IPS DF 6.9 (cell line): ENCODE measurements at regions not wholly inside any gene's neighbourhood (a gene's known extent, or its start where the extent isn't known, plus 50 kb on each side); places are given as distances from the start of the nearest gene placed in this dataset.
"Not testable (repeated sequence)": the region's sequence is repeated elsewhere in the genome, so short reads cannot be mapped to it uniquely, and the experiment has no call there.

Source experiments
- DNase-seq: peaks from one replicate; pipeline ENCODE4 v3.0.0-alpha.2; 2013; ENCODE audit warnings: low read depth, low spot score
- H3K27ac ChIP-seq: one replicate; pipeline ENCODE4 v1.5.1; 2013; ENCODE audit warnings: low read length, control low read depth
- H3K27me3 ChIP-seq: 2 replicates; pipeline ENCODE4 v1.6.1; 2013; ENCODE audit warnings: mild to moderate bottlenecking, low read length; ENCODE audit not compliant: control insufficient read depth, insufficient read depth
- H3K36me3 ChIP-seq: 2 replicates; pipeline ENCODE4 v1.6.1; 2013; ENCODE audit warnings: low read length; ENCODE audit not compliant: control insufficient read depth, insufficient read depth
- H3K4me1 ChIP-seq: 2 replicates; pipeline ENCODE4 v1.6.1; 2013; ENCODE audit warnings: low read length; ENCODE audit not compliant: control insufficient read depth, insufficient read depth
- H3K4me3 ChIP-seq: 2 replicates; pipeline ENCODE4 v1.5.1; 2013; ENCODE audit warnings: mild to moderate bottlenecking, low read length
- H3K9me3 ChIP-seq: 2 replicates; pipeline ENCODE4 v1.6.1; 2013; ENCODE audit warnings: low read length, inconsistent platforms; ENCODE audit not compliant: control insufficient read depth, insufficient read depth
- WGBS: extraction: QIAGEN DNeasy Blood & Tissue Kit; methylation state at CpG from one replicate; pipeline ENCODE4 v1.1.7; 2013; ENCODE audit warnings: mixed read lengths, missing lambda C conversion rate; ENCODE audit not compliant: insufficient read length, insufficient coverage; 5-methylcytosine and 5-hydroxymethylcytosine counted together

- H3K4me1 ChIP-seq: 0 out of 2 replicates have a peak, but pooled peaks cover 1% of the 10 kb centered on the region
- no peak for DNase-seq
- H3K4me3 ChIP-seq: no peak overlapping the region
- no CpG with 5 or more reads among the region's 3 CpGs for WGBS
- H3K36me3 ChIP-seq: no peaks in the 10 kb centered on the region
- H3K27me3 ChIP-seq: no peaks in the 10 kb centered on the region
- H3K9me3 ChIP-seq: no peaks in the 10 kb centered on the region
- no peak overlapping the region for H3K27ac ChIP-seq
These were observed 203.5 kb upstream of the ECI2 start for GRCh38 chr6:4338884-4339283.

DNA sequence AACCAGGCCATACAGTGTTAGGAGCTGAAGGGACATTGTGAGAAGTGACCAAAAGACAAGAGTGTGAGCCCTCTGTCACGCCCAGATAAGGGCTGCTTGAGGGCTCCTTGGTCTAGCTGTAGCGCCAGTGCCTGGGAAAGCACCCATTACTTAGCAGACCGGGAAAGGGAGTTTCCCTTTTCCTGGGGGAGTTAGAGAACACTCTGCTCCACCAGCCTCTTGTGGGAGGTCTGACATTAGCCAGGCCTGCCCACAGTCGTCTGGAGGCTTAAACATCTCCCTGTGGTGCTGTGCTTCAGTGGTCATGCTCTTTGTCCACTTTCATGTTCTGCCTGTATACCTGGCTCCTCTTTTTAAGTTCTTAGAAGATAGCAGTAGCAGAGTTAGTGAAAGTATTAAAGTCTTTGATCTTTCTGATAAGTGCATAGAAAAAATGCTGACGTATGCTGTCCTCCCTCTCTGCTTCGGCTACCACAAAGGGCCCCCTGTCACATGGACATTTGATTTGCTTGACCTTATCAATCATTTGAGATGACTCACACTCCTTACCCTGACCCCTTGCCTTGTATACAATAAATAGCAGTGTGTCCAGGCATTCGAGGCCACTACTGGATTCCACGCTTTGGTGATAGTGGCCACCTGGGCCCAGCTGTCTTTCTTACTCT lies 201.5 kb upstream of the ECI2 start:
- Histone ChIP-seq H3K4me3 (no peak overlapping the region), H3K27ac (no peak overlapping the region), H3K4me1 (0 out of 2 replicates have a peak, but pooled peaks cover 1% of the 10 kb centered on the region), H3K36me3 (no peaks in the 10 kb centered on the region), H3K9me3 (no peaks in the 10 kb centered on the region), H3K27me3 (no peaks in the 10 kb centered on the region)
- no peak for DNase-seq
- WGBS: no CpG with 5 or more reads among the region's 8 CpGs

GRCh38 chr6:4336084-4336483 lies 200.7 kb upstream of the ECI2 start:
- no CpG with 5 or more reads among the region's 4 CpGs for WGBS

DNA sequence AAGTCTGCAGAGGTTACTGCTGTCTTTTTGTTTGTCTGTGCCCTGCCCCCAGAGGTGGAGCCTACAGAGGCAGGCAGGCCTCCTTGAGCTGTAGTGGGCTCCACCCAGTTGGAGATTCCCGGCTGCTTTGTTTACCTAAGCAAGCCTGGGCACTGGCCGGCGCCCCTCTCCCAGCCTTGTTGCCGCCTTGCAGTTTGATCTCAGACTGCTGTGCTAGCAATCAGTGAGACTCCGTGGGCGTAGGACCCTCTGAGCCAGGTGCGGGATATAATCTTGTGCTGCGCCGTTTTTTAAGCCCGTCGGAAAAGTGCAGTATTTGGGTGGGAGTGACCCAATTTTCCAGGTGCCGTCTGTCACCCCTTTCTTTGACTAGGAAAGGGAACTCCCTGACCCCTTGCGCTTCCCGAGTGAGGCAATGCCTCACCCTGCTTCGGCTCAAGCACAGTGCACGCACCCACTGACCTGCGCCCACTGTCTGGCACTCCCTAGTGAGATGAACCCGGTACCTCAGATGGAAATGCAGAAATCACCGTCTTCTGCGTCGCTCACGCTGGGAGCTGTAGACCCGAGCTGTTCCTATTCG lies 198.9 kb upstream of the ECI2 start:
- DNase-seq: not testable (repeated sequence)

More at GRCh38 chr6:4336084-4336483, 200.7 kb upstream of the ECI2 start:
- no peaks in the 10 kb centered on the region for H3K9me3 ChIP-seq
- no peak for DNase-seq
- H3K36me3 ChIP-seq: no peaks in the 10 kb centered on the region
- H3K4me1 ChIP-seq: 0 out of 2 replicates have a peak, but pooled peaks cover 1% of the 10 kb centered on the region
- H3K27me3 ChIP-seq: no peaks in the 10 kb centered on the region
- H3K27ac ChIP-seq: no peak overlapping the region
- no peak overlapping the region for H3K4me3 ChIP-seq

DNA sequence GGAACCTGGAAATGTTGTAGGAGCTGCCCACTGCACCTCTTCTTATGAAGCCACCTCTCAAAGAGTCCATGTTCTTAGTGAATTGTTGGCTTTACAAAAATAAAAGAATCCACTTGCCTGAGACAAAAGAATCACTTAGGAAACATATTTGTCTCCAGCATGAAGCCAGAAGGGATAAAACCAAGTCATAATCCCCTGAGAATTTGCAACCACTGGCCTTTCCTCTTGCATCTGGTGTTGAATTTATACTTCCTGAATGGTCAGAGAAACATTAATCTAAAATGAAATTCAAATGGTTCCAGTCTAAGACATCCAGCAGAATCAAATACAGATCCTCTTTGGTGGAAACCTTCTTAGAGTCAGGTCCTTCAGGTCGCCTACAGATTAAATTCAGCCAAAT lies 192.5 kb upstream of the ECI2 start:
- Histone ChIP-seq H3K27ac (no peak overlapping the region), H3K4me1 (no peaks in the 10 kb centered on the region), H3K4me3 (no peak overlapping the region), H3K27me3 (no peaks in the 10 kb centered on the region), H3K36me3 (no peaks in the 10 kb centered on the region), H3K9me3 (no peaks in the 10 kb centered on the region)
- no CpG with 5 or more reads among the region's 1 CpG for WGBS
- no peak for DNase-seq

More for the DNA sequence above, 198.9 kb upstream of the ECI2 start:
- H3K4me3 ChIP-seq, H3K4me1 ChIP-seq, H3K9me3 ChIP-seq, H3K27me3 ChIP-seq, H3K27ac ChIP-seq, H3K36me3 ChIP-seq: not testable (repeated sequence)
- WGBS: no CpG with 5 or more reads among the region's 24 CpGs

DNA sequence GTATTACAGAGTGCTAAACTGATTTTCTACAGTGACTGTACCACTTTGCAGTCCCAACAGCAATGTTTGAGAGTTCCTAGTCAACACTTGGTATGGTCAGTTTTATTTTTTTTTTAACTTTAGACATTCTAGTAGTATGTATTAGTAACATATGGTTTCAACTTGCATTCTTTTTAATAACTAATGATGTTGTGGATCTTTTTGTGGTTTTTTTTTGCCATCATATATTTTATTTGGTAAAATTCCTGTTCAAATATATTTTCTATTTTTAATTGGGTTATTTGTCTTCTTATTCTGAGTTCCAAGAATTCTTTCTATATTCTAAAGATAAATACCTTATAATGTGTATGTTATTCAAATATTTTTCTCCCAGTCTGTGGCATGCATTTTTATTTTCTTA lies 189.4 kb upstream of the ECI2 start:
- Histone ChIP-seq H3K4me1 (no peaks in the 10 kb centered on the region; the same call in 1 of the 2 replicates), H3K36me3 (no peaks in the 10 kb centered on the region), H3K9me3 (no peaks in the 10 kb centered on the region), H3K27ac (no peak overlapping the region), H3K27me3 (no peaks in the 10 kb centered on the region), H3K4me3 (no peak overlapping the region)
- no peak for DNase-seq

- Histone ChIP-seq H3K36me3 (no peaks in the 10 kb centered on the region), H3K27me3 (no peaks in the 10 kb centered on the region), H3K4me1 (no peaks in the 10 kb centered on the region; the same call in 1 of the 2 replicates), H3K27ac (no peak overlapping the region), H3K4me3 (no peak overlapping the region), H3K9me3 (no peaks in the 10 kb centered on the region)
- WGBS: no CpG with 5 or more reads among the region's 2 CpGs
- no peak for DNase-seq
These were observed 187.9 kb upstream of the ECI2 start for GRCh38 chr6:4323322-4323721.

DNA sequence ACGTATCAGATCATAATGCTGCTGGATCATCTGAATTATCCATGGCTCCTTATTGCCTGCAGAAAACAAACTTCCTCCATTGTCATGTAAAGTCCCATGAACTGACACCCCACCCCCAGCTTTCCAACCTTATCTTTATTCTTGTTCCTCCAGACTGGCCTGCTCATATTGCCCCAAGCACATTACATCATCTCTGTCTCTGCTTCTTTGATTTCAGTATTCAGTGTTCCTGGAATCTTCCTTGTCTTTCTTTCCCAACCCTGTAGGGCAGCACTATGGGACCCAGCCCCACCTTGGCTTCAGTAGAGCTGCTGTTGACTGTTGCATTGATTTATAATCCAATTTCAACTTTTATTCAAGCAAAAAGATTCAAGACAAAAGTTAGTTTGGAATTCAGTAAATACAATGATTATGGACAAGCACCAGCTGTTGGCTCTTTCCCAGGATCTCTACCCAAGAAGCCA lies 187.5 kb upstream of the ECI2 start:
- Histone ChIP-seq H3K9me3 (no peaks in the 10 kb centered on the region), H3K36me3 (no peaks in the 10 kb centered on the region), H3K4me3 (no peak overlapping the region), H3K27me3 (no peaks in the 10 kb centered on the region), H3K4me1 (no peaks in the 10 kb centered on the region; the same call in 1 of the 2 replicates), H3K27ac (no peak overlapping the region)
- DNase-seq: no peak
- no CpG with 5 or more reads among the region's 1 CpG for WGBS

DNA sequence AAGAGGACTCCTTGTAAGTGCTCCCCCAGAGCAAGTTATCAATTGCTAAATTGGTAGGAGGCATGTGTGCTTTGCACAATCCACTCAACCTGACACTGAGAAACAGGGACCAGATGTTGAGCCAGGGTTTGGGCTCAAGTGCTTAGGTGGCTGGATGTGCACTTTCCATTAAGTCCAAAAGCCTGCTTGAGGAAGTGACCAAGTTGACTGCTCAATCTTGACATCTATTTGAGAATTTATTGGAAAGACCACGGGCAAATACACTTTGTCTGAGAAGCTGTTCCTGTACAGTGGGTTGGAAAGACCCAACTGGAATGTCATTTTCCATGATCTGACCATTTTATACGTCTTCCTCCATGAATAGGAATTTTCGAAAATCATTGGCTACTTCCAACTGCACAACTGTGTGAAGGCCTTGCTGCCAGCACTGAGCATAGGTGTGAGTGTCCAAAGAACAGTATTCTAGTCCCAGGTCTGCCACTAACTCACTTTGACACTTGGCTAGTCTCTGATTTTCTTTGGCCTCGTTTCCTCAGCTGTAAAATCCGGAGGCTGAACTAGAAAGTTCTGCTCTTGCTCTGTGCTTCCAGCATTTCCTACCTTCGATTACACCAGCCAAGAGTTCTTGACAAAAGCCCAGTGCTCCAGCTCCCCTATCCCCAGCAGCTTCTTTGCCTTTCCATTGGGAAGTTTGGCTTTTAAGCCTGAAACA lies 186.9 kb upstream of the ECI2 start:
- no peaks in the 10 kb centered on the region for H3K9me3 ChIP-seq
- H3K4me1 ChIP-seq: no peaks in the 10 kb centered on the region; the same call in 1 of the 2 replicates
- no peak overlapping the region for H3K27ac ChIP-seq
- WGBS: no CpG with 5 or more reads among the region's 6 CpGs
- DNase-seq: no peak
- no peaks in the 10 kb centered on the region for H3K36me3 ChIP-seq
- H3K4me3 ChIP-seq: no peak overlapping the region
- no peaks in the 10 kb centered on the region for H3K27me3 ChIP-seq

- DNase-seq: no peak
- no peak overlapping the region for H3K27ac ChIP-seq
- no peak overlapping the region for H3K4me3 ChIP-seq
- H3K27me3 ChIP-seq: no peaks in the 10 kb centered on the region
- whole genome bisulfite sequencing: no CpG with 5 or more reads among the region's 1 CpG
- no peaks in the 10 kb centered on the region for H3K36me3 ChIP-seq
- no peaks in the 10 kb centered on the region for H3K9me3 ChIP-seq
- no peaks in the 10 kb centered on the region; the same call in 1 of the 2 replicates for H3K4me1 ChIP-seq
These were observed 185.5 kb upstream of the ECI2 start for GRCh38 chr6:4320860-4321259.
